GM21528 (cell line): ENCODE measurements at regions not wholly inside any gene's neighbourhood (a gene's known extent, or its start where the extent isn't known, plus 50 kb on each side); places are given as distances from the start of the nearest gene placed in this dataset.

Experiments
- ATAC-seq: cut with Tn5 transposase; IDR thresholded peaks from one replicate; pipeline ENCODE4 v1.9.1; 2021; ENCODE audit warnings: mild to moderate bottlenecking, moderate library complexity; ENCODE audit not compliant: unreplicated experiment, low FRiP score

GRCh38 chr10:6743291-6743849 is 163.3 kb upstream of the PRKCQ start:
- no peak for ATAC-seq

- ATAC-seq, result no peak
Measured at GRCh38 chr10:6741541-6741941, 161.5 kb upstream of the PRKCQ start.

GRCh38 chr10:6739530-6740174 is 159.6 kb upstream of the PRKCQ start:
- no peak for ATAC-seq

DNA sequence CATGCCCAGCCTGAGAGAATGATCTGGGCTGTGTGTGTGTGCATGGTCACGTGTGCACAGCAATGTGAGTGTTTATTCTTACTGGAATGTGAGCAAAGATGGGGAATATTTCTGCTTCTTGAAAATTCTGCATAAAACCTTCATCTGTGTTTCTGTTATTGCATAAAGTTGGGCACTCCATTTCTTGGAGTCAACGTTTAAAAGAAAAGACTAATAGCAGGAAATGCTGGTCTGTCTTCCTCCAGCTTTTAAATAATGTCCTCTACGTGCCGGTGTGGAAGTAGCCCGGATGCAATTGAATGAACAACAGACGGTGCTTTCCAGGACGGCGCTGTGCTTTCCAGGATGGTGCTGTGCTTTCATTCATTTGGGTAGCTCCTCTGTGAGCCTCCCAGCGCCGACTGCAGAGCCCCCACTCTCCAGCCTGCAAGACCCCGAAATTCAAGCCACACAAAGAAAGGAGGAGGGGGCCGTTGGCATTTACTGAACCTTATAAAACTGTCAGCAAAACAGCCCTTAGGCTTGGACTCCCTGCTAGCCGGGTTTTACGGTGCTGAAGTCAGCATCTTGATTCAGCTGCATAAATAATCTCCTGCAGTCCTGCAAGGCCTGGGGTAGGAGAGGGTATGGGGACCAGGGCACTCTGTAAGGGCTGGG is 158.2 kb upstream of the PRKCQ start:
- ATAC-seq, result no peak

GRCh38 chr10:6737758-6738111 is 157.7 kb upstream of the PRKCQ start:
- ATAC-seq, result no peak

- ATAC-seq, result no peak
Measured at GRCh38 chr10:6737080-6737641, 157.1 kb upstream of the PRKCQ start.

- no peak for ATAC-seq
Measured at GRCh38 chr10:6734286-6734685, 154.2 kb upstream of the PRKCQ start.

DNA sequence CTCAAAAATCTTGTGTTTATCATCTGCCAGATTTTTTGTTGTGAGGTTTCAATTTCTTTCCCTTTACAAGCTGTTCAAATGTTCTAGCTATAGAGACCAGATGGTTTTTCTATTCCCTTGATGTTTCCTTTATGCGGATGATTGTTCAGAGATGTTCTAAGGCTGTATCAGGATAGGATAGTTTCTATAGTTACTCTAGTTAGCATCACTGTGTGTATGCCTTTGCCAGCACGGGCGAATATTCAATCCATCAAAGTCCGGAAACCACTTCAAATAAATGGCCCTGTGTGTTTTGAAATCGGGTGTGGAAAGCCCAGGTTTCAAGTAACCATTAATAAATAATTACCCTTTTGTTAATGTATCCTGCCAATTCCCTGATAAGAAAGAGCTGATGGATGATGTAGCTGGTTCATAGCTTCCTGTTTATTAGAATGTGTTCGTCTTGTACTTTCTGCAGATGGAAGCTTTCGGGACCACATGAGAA is 149.8 kb upstream of the PRKCQ start:
- ATAC-seq, result no peak

GRCh38 chr10:6729071-6729774 is 149.1 kb upstream of the PRKCQ start:
- no peak for ATAC-seq

GRCh38 chr10:6726924-6727323 is 146.8 kb upstream of the PRKCQ start:
- ATAC-seq, result no peak

GRCh38 chr10:6722616-6723004 is 142.5 kb upstream of the PRKCQ start:
- no peak for ATAC-seq

- ATAC-seq, result no peak
Measured at GRCh38 chr10:6721964-6722615, 142.0 kb upstream of the PRKCQ start.

- no peak for ATAC-seq
Measured at GRCh38 chr10:6721480-6721879, 141.4 kb upstream of the PRKCQ start.

DNA sequence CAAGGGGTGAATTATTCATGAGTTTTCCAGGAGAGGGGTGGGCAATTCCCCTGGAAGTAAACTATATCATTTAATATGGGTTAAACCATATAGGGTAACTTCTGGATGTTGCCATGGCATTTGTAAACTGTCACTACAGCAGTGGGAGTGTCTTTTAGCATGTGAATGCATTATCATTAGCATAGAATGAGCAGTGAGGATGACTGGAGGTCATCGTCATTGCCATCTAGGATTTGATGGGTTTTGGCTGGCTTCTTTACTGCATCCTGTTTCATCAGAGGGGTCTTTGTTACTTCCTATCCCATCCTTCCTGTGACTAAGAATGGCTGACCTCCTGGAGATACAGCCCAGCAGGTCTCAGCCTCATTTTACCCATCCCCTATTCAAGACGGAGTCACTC is 139.5 kb upstream of the PRKCQ start:
- ATAC-seq, result no peak

DNA sequence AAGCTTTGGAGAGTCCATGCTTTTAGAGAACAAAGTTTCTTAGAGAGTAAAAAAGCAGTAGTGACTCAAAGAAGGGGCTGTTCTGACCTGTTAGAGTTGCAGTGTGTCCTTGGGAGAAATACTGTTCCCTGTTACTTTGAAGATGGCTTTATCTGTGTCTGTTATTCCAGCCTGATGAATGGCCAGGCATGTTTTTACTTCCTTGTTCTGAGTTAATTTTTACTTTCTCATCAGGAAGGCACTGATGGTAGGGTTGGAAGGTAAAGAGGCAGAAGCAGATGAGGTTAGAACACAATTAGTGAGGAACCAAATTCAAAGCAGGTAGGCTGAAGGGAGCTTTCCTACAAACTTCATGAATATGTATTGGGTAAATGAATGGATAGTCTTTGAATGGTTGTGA is 138.5 kb upstream of the PRKCQ start:
- no peak for ATAC-seq

- ATAC-seq, result no peak
Measured at GRCh38 chr10:6716516-6716915, 136.4 kb upstream of the PRKCQ start.

DNA sequence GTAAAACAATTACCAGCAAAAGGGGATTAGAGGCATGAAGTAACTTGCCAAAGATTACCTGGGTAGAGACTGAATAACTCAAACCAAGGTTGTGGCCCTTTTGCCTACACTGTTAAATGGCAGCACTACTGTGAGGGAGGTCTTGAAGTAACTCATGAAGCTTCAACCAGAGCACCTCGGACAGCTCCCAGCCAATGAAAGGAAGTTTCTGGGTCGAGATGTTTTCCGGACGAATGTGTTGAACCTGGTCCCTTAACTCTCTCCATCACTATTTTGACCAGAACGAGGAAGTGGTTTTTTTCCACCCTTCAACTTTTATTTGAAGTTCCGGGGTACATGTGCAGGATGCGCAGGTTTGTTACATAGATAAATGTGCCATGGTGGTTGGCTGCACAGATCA is 133.6 kb upstream of the PRKCQ start:
- no peak for ATAC-seq

DNA sequence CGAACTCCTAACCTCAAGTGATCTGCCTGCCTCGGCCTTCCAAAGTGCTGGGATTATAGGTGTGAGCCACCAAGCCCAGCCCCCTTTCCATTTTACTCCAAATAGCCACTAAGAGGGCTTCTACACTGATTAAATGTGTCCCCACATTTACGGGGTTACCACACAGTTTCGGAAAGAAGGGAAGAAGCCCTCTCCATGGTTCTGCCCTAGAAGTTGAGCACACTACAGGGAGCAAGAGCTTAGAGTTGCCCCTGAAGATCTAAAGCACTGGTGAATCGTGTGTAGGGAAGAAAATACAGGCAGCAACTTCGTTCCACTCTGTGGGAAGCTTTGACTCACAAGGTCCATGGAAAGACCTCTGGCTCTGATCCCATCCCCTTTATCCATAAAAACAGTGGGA is 133.0 kb upstream of the PRKCQ start:
- ATAC-seq, result no peak

GRCh38 chr10:6711881-6712280 is 131.8 kb upstream of the PRKCQ start:
- ATAC-seq, result no peak

DNA sequence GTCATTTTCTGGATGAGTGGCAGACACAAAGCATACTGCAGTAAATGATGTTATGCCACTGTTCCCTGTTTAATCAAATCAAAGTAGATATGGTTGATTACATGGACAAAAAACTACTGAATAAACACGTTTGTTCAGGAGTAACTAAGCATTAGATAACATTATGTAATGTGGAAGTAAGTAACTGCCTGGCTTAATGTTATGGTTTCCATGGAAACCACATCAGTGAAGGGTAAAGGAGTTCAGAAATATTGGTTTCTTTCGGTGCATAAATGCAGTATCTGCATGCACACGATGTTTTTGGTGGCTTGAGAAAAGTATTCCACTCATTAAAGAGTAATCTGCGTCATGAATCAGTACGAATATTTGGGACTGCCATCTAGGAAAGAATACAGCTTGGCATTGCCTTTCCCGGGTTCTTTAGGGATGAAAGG is 131.3 kb upstream of the PRKCQ start:
- no peak for ATAC-seq

- ATAC-seq, result no peak
Measured at GRCh38 chr10:6707352-6707751, 127.3 kb upstream of the PRKCQ start.
